GM18870 (cell line): ENCODE measurements at regions not wholly inside any gene's neighbourhood (a gene's known extent, or its start where the extent isn't known, plus 50 kb on each side); places are given as distances from the start of the nearest gene placed in this dataset.

ENCODE experiments used
- ATAC-seq: cut with Tn5 transposase; IDR thresholded peaks from one replicate; pipeline ENCODE4 v1.9.1; 2021; ENCODE audit warnings: moderate library complexity; ENCODE audit not compliant: unreplicated experiment

GRCh38 chr16:87176735-87177134, 140.5 kb downstream of the C16orf95 start:
- no peak for ATAC-seq

- ATAC-seq: no peak
Measured at GRCh38 chr16:87177673-87178072, 139.5 kb downstream of the C16orf95 start.

- ATAC-seq: no peak
Measured at GRCh38 chr16:87178177-87178863, 138.9 kb downstream of the C16orf95 start.

- no peak for ATAC-seq
Measured at GRCh38 chr16:87178977-87179376, 138.2 kb downstream of the C16orf95 start.

GRCh38 chr16:87180069-87180468, 137.1 kb downstream of the C16orf95 start:
- ATAC-seq: no peak

DNA sequence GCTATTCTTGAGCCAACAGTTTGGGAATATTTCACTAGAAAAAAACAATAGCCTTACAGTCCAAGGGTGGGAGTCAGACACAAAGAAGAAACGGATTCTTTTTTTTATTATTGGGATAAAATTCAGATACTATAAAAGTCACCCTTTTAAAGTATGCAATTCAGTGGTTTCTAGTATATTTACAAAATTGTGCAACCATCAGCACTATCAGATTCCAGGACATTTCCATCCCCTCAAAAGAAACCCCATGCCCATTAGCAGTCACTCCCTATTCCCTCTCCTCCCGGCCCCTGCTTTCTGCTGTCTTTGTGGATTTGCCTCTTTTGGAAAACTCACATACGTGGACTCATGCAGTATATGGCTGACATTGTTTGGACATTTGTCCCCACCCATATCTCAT, 134.4 kb downstream of the C16orf95 start:
- ATAC-seq: no peak

GRCh38 chr16:87183647-87184046, 133.5 kb downstream of the C16orf95 start:
- no peak for ATAC-seq

GRCh38 chr16:87185308-87185707, 131.9 kb downstream of the C16orf95 start:
- no peak for ATAC-seq

DNA sequence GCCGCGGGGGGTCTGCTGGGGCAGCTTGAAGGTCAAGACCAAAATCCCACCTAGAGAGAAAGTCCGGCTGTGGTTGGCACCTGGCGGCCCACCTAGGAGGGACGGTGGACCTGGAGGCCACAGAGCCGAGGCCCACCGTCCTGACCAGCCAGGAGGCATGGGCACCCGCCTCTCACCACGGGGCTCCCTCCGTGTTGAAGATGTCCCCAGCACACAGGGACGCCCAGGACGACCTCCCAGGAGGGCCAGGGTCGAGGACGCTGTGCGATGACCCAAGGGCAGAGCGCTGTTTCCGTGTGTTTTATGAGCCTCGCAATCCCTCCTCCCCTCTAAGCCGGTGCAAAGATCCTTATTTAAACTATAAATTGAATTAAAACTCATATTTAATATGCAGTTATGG, 131.2 kb downstream of the C16orf95 start:
- ATAC-seq: no peak

- no peak for ATAC-seq
Measured at GRCh38 chr16:87186446-87186845, 130.7 kb downstream of the C16orf95 start.

DNA sequence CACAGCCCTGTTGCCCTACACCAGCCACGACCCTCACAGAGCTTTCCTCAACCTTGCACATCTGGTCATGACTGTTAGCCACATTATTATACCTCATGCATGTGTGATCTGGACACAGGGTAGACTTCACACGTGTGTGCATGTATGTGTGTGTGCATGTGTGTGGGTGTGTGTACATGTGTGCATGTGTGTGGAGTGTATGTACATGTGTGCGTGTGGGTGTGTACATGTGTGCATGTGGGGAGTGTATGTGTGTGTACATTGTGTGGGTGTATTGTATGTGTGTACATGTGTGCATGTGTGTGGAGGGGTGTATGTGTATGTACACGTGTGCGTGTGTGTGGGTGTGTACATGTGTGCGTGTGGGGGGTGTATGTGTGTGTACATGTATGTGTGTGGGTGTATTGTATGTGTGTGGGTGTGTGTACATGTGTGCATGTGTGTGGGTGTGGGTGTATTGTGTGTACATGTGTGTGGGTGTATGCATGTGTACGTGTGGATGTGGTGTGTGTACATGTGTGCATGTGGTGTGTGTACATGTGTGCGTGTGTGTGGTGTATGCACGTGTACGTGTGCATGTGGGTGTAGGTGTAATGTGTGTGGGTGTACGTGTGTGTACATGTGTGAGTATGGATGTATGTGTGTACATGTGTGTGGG, 130.2 kb downstream of the C16orf95 start:
- ATAC-seq: no peak

DNA sequence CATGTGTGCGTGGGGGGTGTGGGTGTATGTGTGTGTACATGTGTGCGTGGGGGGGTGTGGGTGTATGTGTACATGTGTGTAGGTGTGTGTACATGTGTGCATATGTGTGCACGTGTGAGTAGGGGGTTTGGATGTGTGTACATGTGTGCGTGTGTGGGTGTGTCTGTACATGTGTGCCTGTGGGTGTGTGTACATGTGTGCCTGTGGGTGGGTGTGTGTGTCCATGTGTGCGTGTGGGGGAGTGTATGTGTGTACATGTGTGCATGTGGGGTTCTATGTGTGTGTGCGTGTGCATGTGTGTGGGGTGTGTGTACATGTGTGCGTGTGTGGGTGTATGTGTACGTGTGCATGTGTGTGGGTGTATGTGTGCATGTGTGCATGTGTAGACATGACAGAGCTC, 129.1 kb downstream of the C16orf95 start:
- ATAC-seq: no peak

GRCh38 chr16:87189426-87189825, 127.8 kb downstream of the C16orf95 start:
- no peak for ATAC-seq

DNA sequence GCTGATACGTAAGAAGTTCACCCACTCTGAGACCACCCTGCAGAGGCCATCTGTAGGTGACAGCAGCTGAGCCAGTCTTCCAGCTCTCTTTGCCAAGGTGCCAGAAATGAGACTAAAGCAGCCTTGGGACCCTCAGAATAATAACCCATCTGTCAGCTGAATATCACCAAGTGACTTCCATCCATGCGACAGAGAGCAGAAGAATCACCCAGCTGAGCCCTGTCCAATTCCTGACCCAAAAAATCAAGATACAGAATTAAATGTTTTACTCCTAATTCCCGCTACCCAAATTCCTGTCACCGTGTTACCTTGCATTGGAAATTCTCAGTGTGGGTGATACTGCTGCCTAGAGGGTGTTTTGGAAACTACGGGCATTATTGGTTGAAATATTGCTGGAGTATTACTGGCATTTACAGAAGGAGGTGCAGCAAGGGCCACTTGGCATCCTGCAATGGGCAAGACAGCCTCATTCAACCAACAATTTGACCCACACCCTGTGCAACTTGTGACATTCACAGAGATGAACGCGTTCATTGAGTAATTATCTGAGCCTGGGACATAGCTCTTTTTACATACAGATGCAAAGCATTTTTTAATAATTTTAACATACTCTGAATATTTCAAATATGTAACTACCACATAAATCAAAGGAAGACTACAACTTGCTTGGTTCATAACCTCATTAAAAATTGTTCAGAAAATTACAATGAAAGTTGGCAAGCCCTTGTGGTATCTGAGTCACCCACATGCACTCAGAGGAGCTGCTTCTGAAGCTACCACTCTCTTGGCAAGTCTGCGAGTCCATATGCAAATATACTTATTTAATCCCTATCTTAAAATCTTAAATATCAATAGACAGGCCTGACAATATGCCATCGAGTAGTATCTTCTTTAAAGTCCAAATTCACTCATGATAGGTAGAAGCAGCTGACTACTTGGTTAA, 126.6 kb downstream of the C16orf95 start:
- ATAC-seq: no peak

DNA sequence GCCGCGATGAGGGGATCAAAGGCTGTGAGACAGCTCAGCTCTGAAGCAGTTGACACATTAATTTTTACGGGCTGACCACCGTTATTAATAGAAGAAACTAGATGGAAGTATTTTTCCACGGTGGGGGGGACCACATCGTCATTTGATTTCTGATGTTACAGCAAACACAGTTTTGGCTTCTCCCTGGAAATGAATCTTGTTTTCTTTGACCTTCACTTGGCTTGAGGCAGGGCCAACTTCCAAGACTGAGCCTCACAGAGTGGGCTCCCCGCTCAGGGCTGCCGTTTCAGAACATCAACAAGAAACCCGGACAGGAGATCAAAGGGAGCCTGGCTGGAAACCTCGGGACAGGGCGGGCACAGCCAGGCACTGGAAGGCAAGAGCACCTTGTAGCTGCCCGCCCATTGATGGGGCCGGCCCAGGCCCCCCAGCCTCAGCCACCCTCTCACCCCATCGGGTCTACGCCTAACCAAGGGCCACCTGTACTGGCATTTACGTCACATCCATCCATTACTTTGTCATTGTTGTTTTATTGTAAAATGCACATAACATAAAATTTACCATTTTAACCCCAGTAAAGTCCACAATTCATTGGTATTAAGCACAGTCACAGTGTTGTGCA, 124.6 kb downstream of the C16orf95 start:
- ATAC-seq: no peak

DNA sequence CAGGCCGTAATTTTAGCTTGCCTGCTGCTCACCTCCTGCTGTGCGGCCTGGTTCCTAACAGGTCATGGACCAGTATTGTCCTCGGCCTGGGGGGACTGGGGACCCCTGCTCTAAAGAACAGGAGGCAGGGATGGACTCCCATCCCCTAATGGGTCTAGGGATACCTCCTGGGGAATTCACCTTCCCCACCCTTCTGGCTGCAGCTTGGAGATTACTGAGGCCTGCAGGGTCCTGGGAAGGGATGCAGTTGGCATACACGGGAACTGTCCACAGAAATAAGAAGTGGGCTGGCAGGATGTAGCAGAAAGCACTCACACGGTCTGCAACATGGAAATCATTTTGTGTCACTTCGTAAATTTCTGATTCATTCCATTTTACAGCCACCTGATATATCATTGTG, 123.0 kb downstream of the C16orf95 start:
- no peak for ATAC-seq

GRCh38 chr16:87195161-87195560, 122.0 kb downstream of the C16orf95 start:
- no peak for ATAC-seq

DNA sequence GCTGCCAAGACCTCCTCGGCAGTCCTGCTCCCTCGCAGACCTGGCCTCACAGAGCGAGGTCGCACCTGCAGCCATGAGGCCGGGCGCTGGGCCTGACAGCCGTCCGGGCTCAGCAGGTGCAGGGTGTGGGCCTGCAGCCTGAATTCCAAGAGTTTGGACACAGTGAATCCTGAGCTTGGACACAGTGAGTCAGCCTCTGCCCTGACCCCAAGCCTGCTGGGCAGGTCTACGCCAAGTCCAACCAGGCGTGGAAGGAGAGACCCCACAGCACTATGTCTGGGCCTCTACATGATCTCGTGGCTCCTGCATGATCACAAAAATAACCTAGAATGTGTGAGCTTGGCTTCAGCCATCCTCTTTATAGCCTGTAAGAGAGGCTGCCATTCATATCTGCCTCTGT, 121.0 kb downstream of the C16orf95 start:
- ATAC-seq: no peak

GRCh38 chr16:87196661-87197060, 120.5 kb downstream of the C16orf95 start:
- ATAC-seq: no peak

DNA sequence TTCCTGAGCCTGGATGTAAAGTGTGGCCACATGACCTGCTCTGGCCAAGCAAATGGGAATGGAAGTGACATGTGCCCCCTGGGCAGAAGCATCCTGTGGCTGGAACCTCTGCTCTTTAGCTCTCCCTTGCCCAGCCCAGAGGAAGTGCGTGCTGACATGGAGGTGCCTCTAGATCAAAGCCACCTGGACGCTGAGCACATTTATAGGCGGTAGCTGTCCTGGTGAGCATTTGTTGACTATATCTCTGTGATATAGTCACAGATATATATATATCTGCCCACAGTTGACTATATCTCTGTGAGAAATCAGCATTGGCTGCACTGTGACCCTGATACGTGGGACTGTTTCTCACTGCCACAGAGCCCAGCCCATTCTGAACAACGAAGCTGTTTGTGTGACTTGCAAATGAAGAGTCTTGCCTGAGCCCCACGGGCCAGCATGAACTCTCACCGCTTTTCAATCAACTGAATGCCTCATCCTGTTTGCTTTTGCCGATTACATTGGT, 118.8 kb downstream of the C16orf95 start:
- ATAC-seq: no peak

DNA sequence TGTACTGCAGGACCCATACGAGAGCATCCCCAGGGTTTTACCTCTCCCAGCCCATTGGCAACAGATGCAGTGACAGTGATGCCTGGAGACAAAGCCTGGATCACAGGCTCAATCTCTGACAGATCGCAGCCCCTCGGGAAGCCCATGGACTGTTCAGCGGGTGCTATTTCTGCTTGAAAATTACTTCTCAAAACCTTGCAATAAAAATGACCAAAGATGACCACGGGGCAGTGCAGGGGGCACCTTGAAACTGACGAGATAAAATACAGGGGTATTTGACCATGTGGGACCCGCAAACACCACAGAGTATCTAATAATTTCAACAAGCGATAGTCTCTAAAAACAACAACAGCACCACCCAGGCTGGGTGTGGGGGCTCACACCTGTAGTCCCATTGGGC, 118.3 kb downstream of the C16orf95 start:
- ATAC-seq: no peak
